H1 (cell line): ENCODE measurements at regions not wholly inside any gene's neighbourhood (a gene's known extent, or its start where the extent isn't known, plus 50 kb on each side); places are given as distances from the start of the nearest gene placed in this dataset.

Experiments
- CTCF ChIA-PET: fragments of 300-600 bp; sonication (Branson Sonifier 250); formaldehyde crosslinking; loops from one replicate; lab custom pipeline; 2021; ENCODE audit not compliant: partially characterized antibody; lab: Charles Lee
- POLR2A ChIA-PET: fragments of 300-600 bp; sonication (Branson Sonifier 250); formaldehyde crosslinking; loops from one replicate; lab custom pipeline; 2021; ENCODE audit warnings: inconsistent platforms; ENCODE audit not compliant: partially characterized antibody; lab: Charles Lee
- DNase-seq, 2 experiments: peaks; one replicate each; pipeline versions ENCODE4 v3.0.0 to v3.0.0-alpha.2; 2010 to 2022; ENCODE audit warnings: low spot score in 2 of 2, low read depth in 1 of 2, mixed read lengths in 1 of 2
- FAIRE-seq: peaks from 2 replicates; lab custom pipeline; 2011; peaks lifted over from hg19 to GRCh38; lab: Jason Lieb, UNC
- H2AFZ ChIP-seq: 2 replicates; pipeline ENCODE4 v1.8.1; 2012; ENCODE audit warnings: low read length, inconsistent platforms
- H2AK5ac ChIP-seq: 2 replicates; pipeline ENCODE4 v1.6.1; 2013; ENCODE audit warnings: low read depth, low read length
- H2BK120ac ChIP-seq: replicated peaks from 2 replicates; pipeline ENCODE3; 2013; ENCODE audit warnings: low read depth, low read length, inconsistent platforms
- H2BK12ac ChIP-seq: 2 replicates; pipeline ENCODE4 v1.6.1; 2013; ENCODE audit warnings: low read depth, low read length
- H2BK15ac ChIP-seq: 2 replicates; pipeline ENCODE4 v1.6.1; 2013; ENCODE audit warnings: low read length
- H2BK20ac ChIP-seq: 2 replicates; pipeline ENCODE4 v1.6.1; 2013; ENCODE audit warnings: low read length
- H2BK5ac ChIP-seq: 2 replicates; pipeline ENCODE4 v1.6.1; 2013; ENCODE audit warnings: low read depth, low read length
- H3K14ac ChIP-seq: 2 replicates; pipeline ENCODE4 v1.6.1; 2013; ENCODE audit warnings: inconsistent platforms; ENCODE audit not compliant: insufficient read length
- H3K18ac ChIP-seq: 2 replicates; pipeline ENCODE4 v1.6.1; 2013; ENCODE audit warnings: low read length; ENCODE audit errors: extremely low read depth
- H3K23ac ChIP-seq: 2 replicates; pipeline ENCODE4 v1.6.1; 2013; ENCODE audit warnings: inconsistent platforms; ENCODE audit not compliant: insufficient read length
- H3K23me2 ChIP-seq: 2 replicates; pipeline ENCODE4 v1.6.1; 2013; ENCODE audit warnings: low read depth, low read length
- H3K27ac ChIP-seq: 2 replicates; pipeline ENCODE4 v1.6.1; 2011; ENCODE audit warnings: low read depth, low read length, inconsistent platforms
- H3K27me3 ChIP-seq, 4 experiments: replicated peaks in 1 of 4; 1 replicate in 1 of 4; 2 replicates in 3 of 4; pipeline versions ENCODE4 v1.6.1 to v1.8.1; 2011 to 2013; ENCODE audit warnings: low read length in 3 of 4, mild to moderate bottlenecking in 3 of 4, inconsistent platforms in 2 of 4, mixed read lengths in 2 of 4, moderate library complexity in 1 of 4; ENCODE audit not compliant: control insufficient read depth in 3 of 4, insufficient read depth in 3 of 4; ENCODE audit errors: extremely low read depth in 1 of 4
- H3K36me3 ChIP-seq, 4 experiments: 2 replicates each; pipeline versions ENCODE4 v1.6.1 to v1.8.1; 2011 to 2013; ENCODE audit warnings: mild to moderate bottlenecking in 4 of 4, low read length in 3 of 4, moderate library complexity in 2 of 4, control low read depth in 1 of 4, inconsistent platforms in 1 of 4; ENCODE audit not compliant: insufficient read depth in 4 of 4, control insufficient read depth in 2 of 4
- H3K4ac ChIP-seq: replicated peaks from 2 replicates; pipeline ENCODE3; 2013; ENCODE audit warnings: low read length, low read depth, mixed read lengths, inconsistent platforms; ENCODE audit not compliant: insufficient read length
- H3K4me1 ChIP-seq, 4 experiments: replicated peaks in 1 of 4; 1 replicate in 1 of 4; 2 replicates in 3 of 4; pipeline versions ENCODE4 v1.6.1 to v1.8.1; 2011 to 2013; ENCODE audit warnings: low read length in 3 of 4, inconsistent platforms in 2 of 4, mixed read lengths in 1 of 4; ENCODE audit not compliant: insufficient read depth in 4 of 4, control insufficient read depth in 3 of 4
- H3K4me2 ChIP-seq, 2 experiments: 2 replicates each; pipeline versions ENCODE4 v1.6.1 to v1.8.1; 2011 to 2013; ENCODE audit warnings: low read depth in 2 of 2, low read length in 2 of 2, control low read depth in 1 of 2, inconsistent platforms in 1 of 2, mild to moderate bottlenecking in 1 of 2; ENCODE audit not compliant: insufficient read depth in 1 of 2
- H3K4me3 ChIP-seq, 4 experiments: fragments of 200-600, 300-600 bp in 1 of 4; sonication (generic), shearing (Covaris generic), sonication (Bioruptor Twin) in 1 of 4; 2 replicates each; pipeline versions ENCODE4 v1.5.1 to v1.8.1; 2011 to 2016; ENCODE audit warnings: low read length in 4 of 4, low read depth in 3 of 4, control low read depth in 2 of 4, inconsistent platforms in 2 of 4, mild to moderate bottlenecking in 2 of 4, mixed read lengths in 1 of 4, moderate library complexity in 1 of 4; ENCODE audit not compliant: insufficient read depth in 2 of 4; ENCODE audit errors: extremely low read depth in 1 of 4
- H3K56ac ChIP-seq: replicated peaks from 2 replicates; pipeline ENCODE3; 2013; ENCODE audit warnings: low read depth, mild to moderate bottlenecking, mixed read lengths, low read length, inconsistent platforms; ENCODE audit not compliant: insufficient read length
- H3K79me1 ChIP-seq: 2 replicates; pipeline ENCODE4 v1.6.1; 2013; ENCODE audit warnings: low read depth, low read length, control low read depth
- H3K79me2 ChIP-seq, 2 experiments: 2 replicates each; pipeline versions ENCODE4 v1.6.1 to v1.8.1; 2012 to 2013; ENCODE audit warnings: low read length in 2 of 2, mild to moderate bottlenecking in 2 of 2, inconsistent platforms in 1 of 2; ENCODE audit not compliant: insufficient read depth in 2 of 2, control insufficient read depth in 1 of 2
- H3K9ac ChIP-seq, 4 experiments: replicated peaks in 1 of 4; 1 replicate in 1 of 4; 2 replicates in 3 of 4; pipeline versions ENCODE4 v1.6.1 to v1.8.1; 2011 to 2013; ENCODE audit warnings: low read depth in 3 of 4, low read length in 3 of 4, control low read depth in 2 of 4, mild to moderate bottlenecking in 2 of 4, moderate library complexity in 2 of 4, inconsistent platforms in 1 of 4; ENCODE audit errors: extremely low read depth in 1 of 4
- H3K9me3 ChIP-seq, 2 experiments: 2 replicates each; pipeline versions ENCODE4 v1.6.1 to v1.8.1; 2012 to 2013; ENCODE audit warnings: mild to moderate bottlenecking in 2 of 2, moderate library complexity in 2 of 2, control low read depth in 1 of 2, inconsistent platforms in 1 of 2, low read depth in 1 of 2, low read length in 1 of 2, mixed read lengths in 1 of 2; ENCODE audit not compliant: insufficient read depth in 2 of 2
- H4K20me1 ChIP-seq, 2 experiments: replicated peaks in 1 of 2; 2 replicates each; pipeline versions ENCODE3 to v1.8.1; 2011 to 2013; ENCODE audit warnings: inconsistent platforms in 2 of 2, low read length in 2 of 2, mild to moderate bottlenecking in 1 of 2; ENCODE audit not compliant: insufficient read depth in 2 of 2, control insufficient read depth in 1 of 2
- H4K5ac ChIP-seq: 2 replicates; pipeline ENCODE4 v1.6.1; 2013; ENCODE audit warnings: low read length, low read depth, mixed read lengths, inconsistent platforms; ENCODE audit not compliant: insufficient read length
- H4K8ac ChIP-seq: 2 replicates; pipeline ENCODE4 v1.8.0; 2013; ENCODE audit warnings: mild to moderate bottlenecking, moderate library complexity, low read length, inconsistent platforms; ENCODE audit not compliant: insufficient read depth; ENCODE audit errors: extremely low read depth
- H4K91ac ChIP-seq: replicated peaks from 2 replicates; pipeline ENCODE3; 2013; ENCODE audit warnings: low read length, mixed read lengths, inconsistent platforms; ENCODE audit not compliant: insufficient read length
- BCL11A ChIP-seq, 2 experiments: IDR thresholded peaks; one replicate each; pipeline ENCODE4 v1.6.1; 2011; ENCODE audit warnings: low read depth in 2 of 2, low read length in 2 of 2, mild to moderate bottlenecking in 2 of 2
- CTCF ChIP-seq, 3 experiments: IDR thresholded peaks; 1 replicate in 2 of 3; 2 replicates in 1 of 3; pipeline versions ENCODE4 v1.5.1 to v1.6.1; 2011; ENCODE audit warnings: low read length in 3 of 3, mild to moderate bottlenecking in 3 of 3, inconsistent platforms in 2 of 3, low read depth in 1 of 3, moderate library complexity in 1 of 3; ENCODE audit not compliant: insufficient read depth in 1 of 3; ENCODE audit errors: control extremely low read depth in 1 of 3
- FOSL1 ChIP-seq: IDR thresholded peaks from 2 replicates; pipeline ENCODE4 v1.6.1; 2011; ENCODE audit warnings: mild to moderate bottlenecking, low read depth, low read length, moderate library complexity; ENCODE audit not compliant: insufficient read depth
- JUN ChIP-seq: IDR thresholded peaks from 2 replicates; pipeline ENCODE4 v1.6.1; 2011; ENCODE audit warnings: low read depth, mild to moderate bottlenecking, improper control_type of control experiment, low read length
- KDM4A ChIP-seq: IDR thresholded peaks from one replicate; pipeline ENCODE4 v1.7.1; 2012; ENCODE audit warnings: low read depth, mild to moderate bottlenecking, moderate library complexity, low read length, inconsistent platforms; ENCODE audit not compliant: severe bottlenecking
- RFX5 ChIP-seq: IDR thresholded peaks from 2 replicates; pipeline ENCODE4 v1.6.1; 2011; ENCODE audit warnings: low read depth, low read length, improper control_type of control experiment, borderline replicate concordance
- SIX5 ChIP-seq: IDR thresholded peaks from 2 replicates; pipeline ENCODE4 v1.6.1; 2011; ENCODE audit warnings: mild to moderate bottlenecking, low read depth, low read length
- TCF12 ChIP-seq: IDR thresholded peaks from 2 replicates; pipeline ENCODE4 v1.6.1; 2011; ENCODE audit warnings: low read depth, mild to moderate bottlenecking, low read length
- TEAD4 ChIP-seq: IDR thresholded peaks from 2 replicates; pipeline ENCODE4 v1.6.1; 2012; ENCODE audit warnings: low read depth, low read length, inconsistent platforms, mixed read lengths
- WGBS, 2 experiments: shearing (Covaris generic) in 1 of 2; methylation state at CpG; one replicate each; pipeline versions ENCODE4 v1.1.6 to v1.1.7; 2013 to 2015; ENCODE audit warnings: low lambda C conversion rate in 2 of 2, mixed read lengths in 2 of 2, inconsistent platforms in 1 of 2, low coverage in 1 of 2, missing lambda C conversion rate in 1 of 2; ENCODE audit not compliant: insufficient replicate concordance in 2 of 2, insufficient coverage in 1 of 2, insufficient read length in 1 of 2; ENCODE audit errors: extremely low coverage in 1 of 2, missing lambda C conversion rate in 1 of 2; 5-methylcytosine and 5-hydroxymethylcytosine counted together
- TF ChIP-seq, protein P1 (sequence below): IDR thresholded peaks from 2 replicates; pipeline ENCODE4 v1.6.1; 2011; ENCODE audit warnings: low read length, improper control_type of control experiment

- Histone ChIP-seq H2BK5ac (no peak overlapping the region), H2BK120ac (no peak overlapping the region), H4K8ac (no peak overlapping the region), H3K36me3 (no peaks in the 10 kb centered on the region), H3K27ac (no peak overlapping the region), H3K23ac (no peak overlapping the region), H2BK20ac (no peak overlapping the region), H3K4me2 (no peak overlapping the region), H4K5ac (no peak overlapping the region), H3K4ac (no peak overlapping the region), H3K79me2 (no peaks in the 10 kb centered on the region), H3K79me1 (no peaks in the 10 kb centered on the region), H3K9ac (no peak overlapping the region), H2AFZ (no peak overlapping the region), H3K4me3 (no peak overlapping the region), H4K91ac (no peak overlapping the region), H3K14ac (no peak overlapping the region), H3K56ac (no peak overlapping the region), H3K23me2 (no peaks in the 10 kb centered on the region), H3K4me1 (peaks cover 0 to 3% (median 0%) of the 10 kb centered on the region in 4 experiments; a peak in 1 of 7 replicates), H3K27me3 (no peaks in the 10 kb centered on the region), H3K9me3 (no peaks in the 10 kb centered on the region), H3K18ac (no peak overlapping the region), H2BK12ac (no peak overlapping the region), H2AK5ac (no peak overlapping the region), H2BK15ac (no peak overlapping the region), H4K20me1 (no peaks in the 10 kb centered on the region)
- ChIA-PET POLR2A (no interaction called here), CTCF (interaction anchor here (0.9 to 1.2 kb wide), 3 partner anchors 13 to 376 kb away, joined by 3 to 4 read pairs (median 3); no protein-coding TSS in a partner anchor)
- TF ChIP-seq, protein P1, sequence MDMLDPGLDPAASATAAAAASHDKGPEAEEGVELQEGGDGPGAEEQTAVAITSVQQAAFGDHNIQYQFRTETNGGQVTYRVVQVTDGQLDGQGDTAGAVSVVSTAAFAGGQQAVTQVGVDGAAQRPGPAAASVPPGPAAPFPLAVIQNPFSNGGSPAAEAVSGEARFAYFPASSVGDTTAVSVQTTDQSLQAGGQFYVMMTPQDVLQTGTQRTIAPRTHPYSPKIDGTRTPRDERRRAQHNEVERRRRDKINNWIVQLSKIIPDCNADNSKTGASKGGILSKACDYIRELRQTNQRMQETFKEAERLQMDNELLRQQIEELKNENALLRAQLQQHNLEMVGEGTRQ: no peak
- TF ChIP-seq RFX5 (no peak), SIX5 (no peak), BCL11A (IDR thresholded peaks at IDR 0.05; ENCODE audit: low read depth in 2 of 2, low read length in 2 of 2) (no peak), TEAD4 (no peak), TCF12 (no peak), CTCF (IDR thresholded peaks at IDR 0.05; ENCODE audit: control extremely low read depth in 1 of 3, insufficient read depth in 1 of 3, low read depth in 1 of 3, low read length in 3 of 3) (no peak), FOSL1 (no peak), KDM4A (no peak), JUN (no peak)
- WGBS, 2 experiments: 93% methylated on average over 3 of the region's 3 CpGs; no CpG with 5 or more reads in 1 of the 2 experiments
- no peak for FAIRE-seq
- no peak for DNase-seq
These were observed 106.3 kb downstream of the NUS1 start for GRCh38 chr6:117781550-117781949.
